GM21447 (cell line): ENCODE measurements at regions not wholly inside any gene's neighbourhood (a gene's known extent, or its start where the extent isn't known, plus 50 kb on each side); places are given as distances from the start of the nearest gene placed in this dataset.
"Not testable (repeated sequence)": the region's sequence is repeated elsewhere in the genome, so short reads cannot be mapped to it uniquely, and the experiment has no call there.

ENCODE experiments used
- ATAC-seq: cut with Tn5 transposase; IDR thresholded peaks from one replicate; pipeline ENCODE4 v1.9.1; 2021; ENCODE audit not compliant: unreplicated experiment

DNA sequence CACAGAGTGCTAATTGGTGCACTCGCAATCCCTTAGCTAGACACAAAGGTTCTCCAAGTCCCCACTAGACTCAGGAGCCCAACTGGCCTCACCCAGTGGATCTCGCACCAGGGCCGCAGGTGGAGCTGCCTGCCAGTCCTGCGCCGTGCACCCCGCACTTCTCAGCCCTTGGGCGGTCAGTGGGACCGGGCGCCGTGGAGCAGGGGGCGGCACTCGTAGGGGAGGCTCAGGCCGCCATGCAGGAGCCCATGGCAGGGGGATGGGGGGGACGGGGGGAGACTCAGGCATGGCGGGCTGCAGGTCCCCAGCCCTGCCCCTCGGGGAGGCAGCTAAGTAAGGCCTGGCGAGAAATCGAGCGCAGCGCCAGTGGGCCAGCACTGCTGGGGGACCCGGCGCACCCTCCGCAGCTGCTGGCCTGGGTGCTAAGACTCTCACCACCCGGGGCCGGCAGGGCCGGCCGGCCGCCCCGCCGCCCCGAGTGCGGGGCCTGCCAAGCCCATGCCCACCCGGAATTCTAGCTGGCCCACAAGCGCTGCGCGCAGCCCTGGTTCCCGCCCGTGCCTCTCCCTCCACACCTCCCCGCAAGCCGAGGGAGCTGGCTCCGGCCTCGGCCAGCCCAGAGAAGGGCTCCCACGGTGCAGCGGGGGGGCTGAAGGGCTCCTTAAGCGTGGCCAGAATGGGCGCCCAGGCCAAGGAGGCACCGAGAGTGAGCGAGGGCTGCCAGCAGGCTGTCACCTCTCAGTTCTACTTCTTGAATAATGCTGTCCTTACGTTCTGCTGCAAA, 258.2 kb downstream of the GALC start:
- not testable (repeated sequence) for ATAC-seq

DNA sequence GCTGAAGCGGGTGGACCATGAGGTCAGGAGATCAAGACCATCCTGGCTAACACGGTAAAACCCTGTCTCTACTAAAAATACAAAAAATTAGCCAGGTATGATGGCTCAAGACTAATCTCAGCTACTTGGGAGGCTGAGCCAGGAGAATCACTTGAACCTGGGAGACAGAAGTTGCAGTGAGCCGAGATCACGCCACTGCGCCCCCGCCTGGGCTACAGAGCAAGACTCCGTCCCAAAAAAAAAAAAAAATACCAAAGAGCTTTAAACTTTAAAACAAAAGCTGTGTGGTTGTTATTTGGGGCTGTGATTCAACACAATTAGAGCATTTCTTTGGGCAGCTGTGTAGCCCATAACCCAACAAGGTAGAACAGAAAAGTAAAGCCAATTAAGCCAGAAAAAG, 259.9 kb downstream of the GALC start:
- not testable (repeated sequence) for ATAC-seq

DNA sequence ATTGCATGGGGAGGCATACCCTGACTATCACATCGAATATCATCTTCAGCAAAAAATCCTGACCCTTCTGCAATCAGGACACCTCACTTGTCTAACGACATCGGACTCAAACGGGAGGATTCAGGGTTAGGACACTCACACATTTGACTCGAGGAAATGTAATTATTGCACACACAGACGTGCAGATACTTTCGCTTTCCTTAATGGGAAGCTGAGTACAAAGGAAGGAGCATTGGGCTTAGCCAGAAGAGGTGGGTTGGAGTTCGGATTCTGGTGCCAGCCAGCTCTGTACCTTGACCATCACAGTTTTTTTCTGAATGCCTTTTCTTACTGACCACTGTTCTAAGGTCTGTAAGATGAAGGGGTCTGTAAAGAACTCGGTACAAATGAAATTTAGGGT, 260.4 kb downstream of the GALC start:
- no peak for ATAC-seq

DNA sequence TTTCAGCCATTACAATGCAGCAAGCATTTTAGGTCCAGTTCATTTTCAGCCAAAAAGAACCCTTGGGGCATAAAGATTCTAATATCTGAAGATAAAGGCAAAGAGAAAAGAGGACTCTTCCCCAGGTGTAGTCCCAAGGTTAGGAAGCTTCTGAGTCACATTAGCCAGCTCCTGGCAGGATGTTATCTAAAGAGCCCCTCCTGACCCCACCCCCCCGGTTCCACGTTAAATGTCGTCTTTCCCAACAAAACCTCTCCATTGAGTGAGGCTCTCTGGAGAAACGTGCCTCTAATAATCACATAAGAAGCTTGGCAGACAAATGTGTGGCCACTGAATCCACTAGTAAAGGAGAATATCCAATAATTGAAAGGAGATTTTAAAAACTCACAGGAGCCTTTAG, 267.7 kb downstream of the GALC start:
- ATAC-seq: no peak

DNA sequence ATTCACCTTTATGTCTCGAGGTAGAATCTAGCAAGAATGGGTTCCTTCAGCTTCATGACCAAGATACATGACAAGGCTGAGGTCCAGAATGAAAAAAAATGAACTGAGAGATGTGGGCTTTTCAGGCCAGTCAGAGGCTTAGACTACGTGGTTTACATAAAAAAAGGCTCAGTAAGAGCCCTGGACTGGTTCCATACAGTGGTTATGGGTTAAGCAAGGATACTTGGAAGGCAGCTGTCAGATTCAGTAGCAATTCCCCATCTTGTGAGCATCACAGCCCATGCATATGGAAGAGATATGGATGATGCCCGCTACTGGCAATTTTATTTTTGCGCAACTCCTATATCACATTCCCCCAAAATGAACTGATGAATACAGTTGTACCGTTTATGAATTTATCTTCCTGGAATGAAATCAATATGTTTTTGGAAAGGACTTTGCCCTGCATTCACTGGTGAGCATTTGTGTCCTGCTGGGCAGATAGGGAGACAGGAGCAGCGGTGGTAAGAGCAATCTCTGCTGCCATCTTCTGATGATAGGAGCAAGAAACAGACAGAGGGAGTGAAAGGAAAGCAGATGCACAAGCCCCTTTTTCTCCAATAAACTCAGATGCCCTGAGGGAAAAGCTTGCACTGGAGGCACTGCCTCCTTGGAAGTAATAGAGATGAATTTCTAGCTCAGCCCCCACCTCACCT, 280.4 kb downstream of the GALC start:
- no peak for ATAC-seq

DNA sequence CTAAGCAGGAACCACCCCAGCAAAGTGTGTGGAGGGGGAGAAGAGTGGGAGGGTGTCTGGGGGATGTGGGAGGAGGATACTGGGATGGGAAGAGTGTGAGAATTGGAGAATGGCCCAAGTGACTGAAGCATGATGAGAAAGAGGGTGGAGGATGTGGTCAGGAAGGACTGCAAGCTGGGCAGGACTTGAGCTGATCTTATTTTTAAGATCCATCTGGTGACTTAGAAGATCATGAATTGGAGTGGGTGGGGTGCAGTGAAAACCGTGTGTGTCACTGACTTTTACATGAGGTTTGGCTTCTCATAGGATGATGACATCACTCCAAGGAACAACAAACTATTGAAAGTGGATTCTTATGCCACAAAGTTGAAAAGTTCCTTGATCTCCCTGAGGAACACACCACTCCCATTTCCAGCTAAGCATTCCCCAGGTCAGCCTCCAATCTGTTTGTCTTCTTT, 287.5 kb downstream of the GALC start:
- no peak for ATAC-seq

DNA sequence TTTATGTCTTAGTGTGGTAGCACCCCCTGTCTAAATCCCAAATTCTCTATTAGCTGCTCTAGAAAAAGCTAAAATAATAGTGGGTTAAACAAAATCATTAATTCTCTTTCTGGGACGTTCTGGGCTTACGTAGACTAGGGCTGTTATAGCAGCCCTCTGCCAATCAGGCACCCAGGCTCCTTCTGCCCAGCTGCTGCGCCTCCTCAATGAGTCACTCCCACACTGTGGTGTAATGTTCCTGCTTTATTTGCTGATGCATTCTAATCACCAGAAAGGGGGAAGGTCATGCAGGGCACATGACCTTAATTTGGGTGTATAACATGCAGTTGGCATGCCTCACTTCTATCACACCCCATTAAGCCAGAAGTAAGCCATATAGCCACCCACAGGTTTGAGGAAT, 294.5 kb downstream of the GALC start:
- ATAC-seq: no peak

DNA sequence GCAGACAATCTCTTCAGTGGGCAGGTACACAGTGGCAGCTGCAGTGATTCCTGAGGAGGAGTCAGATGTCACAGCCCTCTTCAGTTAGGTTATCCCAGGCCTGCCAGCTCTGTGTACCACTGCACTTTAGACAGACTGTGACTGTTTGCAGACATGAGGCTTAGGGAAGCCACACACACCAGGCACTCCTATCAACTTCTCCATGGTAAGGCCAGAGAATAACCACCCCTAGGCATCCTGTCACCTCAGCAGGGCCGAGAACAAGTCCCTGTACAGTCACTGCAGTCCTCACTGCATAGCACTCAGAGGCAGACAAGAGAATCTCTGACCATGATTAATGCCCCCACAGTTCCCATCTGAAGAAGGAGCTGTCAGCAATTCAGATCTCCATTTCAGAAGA, 296.5 kb downstream of the GALC start:
- ATAC-seq: no peak

DNA sequence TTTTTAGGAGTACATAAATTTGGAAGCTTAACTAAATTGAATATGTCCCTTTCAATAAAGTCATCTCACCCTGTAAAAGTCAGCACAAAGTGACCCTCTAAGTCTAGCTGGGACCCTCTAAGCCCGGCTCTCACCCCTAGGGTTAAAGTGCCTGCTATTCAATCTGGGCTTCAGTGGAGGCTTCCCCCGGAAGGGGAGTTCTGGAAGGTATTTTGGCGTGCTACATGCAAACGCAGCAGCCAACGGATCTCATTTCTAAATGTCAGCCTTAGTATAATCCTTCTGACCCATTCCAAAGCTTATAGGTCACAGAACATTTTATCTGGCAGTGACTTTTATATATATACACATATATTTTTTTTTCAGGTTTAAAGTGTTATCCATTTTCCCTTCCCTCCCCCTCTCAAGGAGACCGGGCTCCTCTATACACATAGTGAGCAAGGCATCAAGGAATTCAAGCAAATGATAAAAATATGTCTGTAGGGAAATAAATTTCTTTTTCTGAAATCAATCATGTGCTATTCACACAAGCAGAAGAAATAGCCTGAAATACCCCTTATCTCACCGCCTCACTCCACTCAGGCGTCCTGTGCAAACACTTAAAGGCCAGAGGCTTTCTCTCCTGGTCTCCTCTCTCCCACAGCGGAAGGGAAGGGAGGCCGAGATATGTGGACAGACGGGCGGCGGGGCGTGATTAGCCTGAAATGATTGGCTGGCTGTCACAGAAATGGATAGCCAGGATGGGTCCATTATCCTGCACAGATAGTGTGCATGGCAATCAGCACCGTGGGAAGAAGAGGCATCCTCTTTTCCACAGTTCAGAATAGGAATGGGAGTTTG, 301.7 kb downstream of the GALC start:
- ATAC-seq: no peak

DNA sequence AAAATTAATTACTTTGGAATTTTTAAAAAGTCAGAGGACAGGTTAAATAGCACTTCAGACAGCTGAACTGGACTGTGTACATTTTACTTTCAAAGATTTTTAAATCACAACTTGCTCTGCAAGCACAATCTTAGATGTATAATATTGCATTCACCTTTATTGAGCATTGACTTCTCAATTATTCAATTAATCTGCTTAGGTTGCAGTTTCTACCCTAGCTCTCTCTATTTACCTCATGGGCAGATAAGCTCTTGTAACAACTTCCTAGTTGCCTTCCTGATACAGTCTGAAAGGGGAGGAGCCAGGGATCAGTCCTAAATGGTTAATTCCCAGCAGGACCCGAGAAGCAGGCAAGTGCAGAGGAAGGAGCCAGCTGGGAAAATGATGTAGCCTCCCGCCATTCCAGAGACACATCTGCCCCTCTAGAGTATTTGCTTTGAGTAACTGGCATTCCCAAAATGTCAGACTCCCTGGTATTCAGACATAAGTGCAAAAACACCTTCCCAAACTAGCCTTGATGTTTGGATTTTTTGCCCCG, 302.8 kb downstream of the GALC start:
- ATAC-seq: no peak

DNA sequence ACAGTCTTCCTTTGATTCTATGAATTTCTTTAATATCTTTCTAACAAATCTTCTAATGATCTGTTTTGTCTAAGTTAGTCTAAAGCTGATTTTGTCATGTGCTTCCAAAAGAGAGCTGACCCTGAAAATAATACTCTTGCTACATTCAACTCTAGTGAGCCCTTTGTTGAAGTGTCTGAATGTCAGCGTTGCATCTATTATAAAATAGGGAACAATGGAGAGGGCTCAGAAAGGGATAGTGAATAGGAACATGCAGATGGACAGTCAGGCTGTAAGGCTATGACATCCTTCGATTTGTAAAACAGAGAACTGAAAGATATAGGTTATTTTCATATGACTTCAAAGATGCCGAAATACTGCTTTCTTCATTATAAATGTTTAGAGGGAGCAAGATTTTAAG, 304.5 kb downstream of the GALC start:
- ATAC-seq: no peak

DNA sequence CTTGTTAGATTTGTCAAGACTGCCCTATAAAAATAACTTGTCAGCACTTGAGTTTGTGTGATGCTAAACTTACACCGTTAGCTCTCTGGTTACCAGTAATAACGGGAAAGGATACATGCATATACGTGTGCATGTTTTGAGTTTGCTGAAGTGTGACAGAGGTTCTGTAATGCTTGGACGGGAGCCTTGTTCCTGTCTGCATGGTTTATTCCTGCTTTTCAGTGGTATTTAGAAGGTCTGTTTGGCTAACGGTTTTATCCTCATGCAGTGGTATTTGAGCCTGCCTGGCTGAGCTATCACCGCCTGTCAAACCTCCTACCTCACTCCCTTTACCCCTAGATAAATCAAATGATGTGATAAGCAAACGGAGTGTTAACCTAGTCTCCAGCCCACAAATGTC, 305.6 kb downstream of the GALC start:
- no peak for ATAC-seq

DNA sequence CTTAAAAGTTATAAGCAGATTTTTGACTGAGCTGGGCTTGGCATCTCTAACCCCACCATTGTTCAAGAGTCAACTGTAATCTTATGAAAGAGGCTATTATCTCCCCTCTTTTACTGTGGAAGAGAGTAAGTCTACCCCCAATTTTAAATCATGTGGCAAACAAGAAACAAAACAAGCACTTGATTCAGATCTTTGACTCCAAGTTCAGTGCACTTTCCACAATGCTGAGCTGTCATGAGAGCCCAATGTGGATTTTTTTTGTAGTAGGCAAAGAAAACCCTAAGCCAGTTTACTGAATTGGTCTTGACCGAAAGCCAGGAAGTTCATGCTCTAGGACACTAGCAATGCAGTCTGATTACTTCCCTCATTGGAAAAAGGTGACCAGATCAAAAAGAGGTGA, 306.2 kb downstream of the GALC start:
- ATAC-seq: no peak

DNA sequence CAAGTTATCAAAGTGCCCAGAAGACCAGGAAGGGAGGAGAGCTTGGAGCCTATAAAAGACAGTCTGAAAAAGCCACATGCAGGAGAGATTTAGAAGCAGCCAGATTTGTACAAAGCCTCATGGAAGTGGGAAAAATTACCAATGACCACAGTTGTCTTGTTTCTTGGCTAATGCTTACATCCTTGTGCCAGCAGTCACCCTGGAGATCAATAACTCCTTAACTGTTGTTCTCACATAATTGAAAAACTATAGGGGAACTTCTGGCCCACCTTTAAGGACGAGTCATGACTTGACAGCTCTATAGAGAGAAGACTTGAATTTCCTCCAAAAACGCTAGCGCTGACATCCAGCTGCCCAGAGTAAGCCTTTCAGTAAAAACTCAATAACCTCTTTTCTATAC, 313.1 kb downstream of the GALC start:
- no peak for ATAC-seq

DNA sequence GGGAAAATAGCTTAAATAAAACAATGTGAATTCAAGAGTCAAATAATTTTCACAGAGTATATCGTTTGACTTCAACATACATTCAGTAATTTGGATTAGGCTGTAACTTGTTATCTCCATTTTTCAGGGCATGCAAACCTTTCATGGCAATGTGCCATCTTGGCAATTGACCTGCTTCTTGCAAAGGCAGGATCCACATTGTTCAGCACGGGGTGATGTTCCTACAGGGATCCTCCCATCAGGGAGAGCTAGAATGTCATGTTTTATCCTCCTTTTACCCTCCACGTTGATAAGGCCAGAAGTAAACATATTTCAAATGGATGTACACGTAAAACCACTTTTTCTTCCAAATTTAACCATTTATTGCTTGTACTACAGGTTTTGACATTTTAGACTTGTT, 314.4 kb downstream of the GALC start:
- no peak for ATAC-seq

DNA sequence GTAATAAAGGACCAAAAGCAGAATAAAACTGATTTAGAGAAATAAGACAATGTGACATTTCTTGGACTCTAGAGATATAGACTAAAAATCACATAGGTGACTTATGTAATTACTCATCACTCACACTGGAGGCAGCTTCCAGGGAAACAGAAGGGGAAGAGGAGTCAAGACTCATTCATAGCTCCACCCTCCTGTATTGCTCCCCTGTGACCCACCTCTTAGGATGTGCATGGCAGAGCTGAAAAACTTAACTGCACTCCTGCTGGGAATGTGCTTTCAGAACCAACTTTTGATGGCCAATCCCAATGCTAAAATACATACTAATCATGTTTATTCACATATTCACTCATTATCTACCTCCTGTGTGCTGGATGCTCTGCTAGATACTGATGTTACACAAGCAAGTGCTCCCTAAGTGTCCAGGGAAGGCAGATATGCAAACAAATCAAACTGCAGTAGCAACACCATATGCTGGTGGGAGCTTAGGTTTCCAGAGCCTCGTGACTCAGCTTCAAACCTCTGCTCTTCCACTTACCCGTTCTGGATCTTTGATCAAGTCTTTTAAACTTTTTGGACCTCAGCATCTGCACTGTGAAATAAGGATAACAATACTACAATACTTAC, 316.1 kb downstream of the GALC start:
- ATAC-seq: no peak

DNA sequence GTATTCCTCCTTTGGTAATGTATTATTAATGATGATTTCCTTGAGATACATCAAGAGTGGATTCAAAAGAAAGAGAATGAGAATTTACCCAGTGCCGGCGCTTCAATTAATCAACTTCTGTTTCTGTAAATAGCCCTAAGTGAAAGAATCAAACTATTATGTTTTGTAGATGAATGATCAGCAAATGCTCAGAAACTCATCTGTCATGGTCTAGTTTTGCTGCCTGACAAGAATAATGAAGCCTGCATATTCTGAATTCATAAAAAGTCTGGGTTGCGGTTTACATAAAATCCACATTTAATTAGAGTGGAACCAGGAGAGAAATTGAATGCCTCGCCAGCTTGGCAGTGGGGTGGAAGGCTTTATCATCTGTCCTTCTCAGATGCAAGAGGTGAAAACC, 325.3 kb downstream of the GALC start:
- no peak for ATAC-seq

DNA sequence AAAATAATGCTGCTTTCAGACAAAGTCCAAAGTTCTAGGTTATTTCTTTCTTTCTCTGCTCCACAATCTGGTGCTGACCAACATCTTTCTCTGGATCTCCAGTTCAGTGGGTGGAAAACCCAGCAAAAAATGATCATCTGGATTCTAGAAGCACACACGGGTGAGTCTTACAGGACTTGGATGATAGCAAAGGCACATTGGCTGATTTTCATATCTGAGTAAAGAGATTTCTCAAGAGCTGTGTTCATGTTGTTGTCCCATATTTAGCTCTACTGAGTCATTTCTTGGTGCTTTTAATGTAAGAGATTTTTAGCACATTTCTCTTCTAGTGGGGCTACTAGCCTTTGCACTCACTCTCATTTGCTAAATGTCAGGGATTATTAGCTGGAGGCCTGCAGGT, 336.7 kb downstream of the GALC start:
- ATAC-seq: no peak

DNA sequence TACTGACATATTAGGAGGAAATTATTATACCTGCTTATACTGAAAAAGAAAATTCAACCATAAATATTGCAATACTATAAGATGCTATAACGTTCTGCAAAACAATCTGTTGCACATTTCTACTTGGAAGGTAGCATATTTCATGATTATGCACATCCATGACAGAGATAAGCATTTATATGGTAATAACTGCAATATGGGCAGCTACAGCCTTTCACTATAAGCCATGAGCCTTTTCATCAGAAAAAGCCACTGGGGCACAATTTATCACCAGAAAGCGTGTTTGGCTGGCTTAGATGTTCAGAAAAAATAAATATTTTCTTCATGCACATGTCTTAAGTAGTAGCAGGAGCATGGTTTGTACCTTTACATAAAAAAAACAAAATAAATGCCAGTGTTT, 340.7 kb downstream of the GALC start:
- ATAC-seq: no peak

DNA sequence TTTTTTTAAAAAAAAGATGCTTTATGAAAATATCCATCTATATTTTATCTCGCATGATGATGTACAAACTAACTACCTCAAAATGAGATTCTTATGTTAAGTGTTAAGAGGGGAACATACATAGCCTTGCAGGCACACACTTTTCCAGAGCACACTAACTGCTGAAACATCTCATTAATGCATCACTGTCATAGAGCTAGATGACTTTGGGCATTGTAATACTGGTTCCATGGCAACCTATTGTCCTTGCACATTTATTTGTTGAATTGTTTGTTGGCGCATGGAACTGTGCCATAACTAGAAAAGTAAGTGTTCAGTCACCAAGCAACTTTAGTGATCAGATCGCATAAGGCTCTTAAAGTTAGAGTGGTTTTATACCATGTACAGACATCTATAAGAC, 348.3 kb downstream of the GALC start:
- ATAC-seq: no peak

DNA sequence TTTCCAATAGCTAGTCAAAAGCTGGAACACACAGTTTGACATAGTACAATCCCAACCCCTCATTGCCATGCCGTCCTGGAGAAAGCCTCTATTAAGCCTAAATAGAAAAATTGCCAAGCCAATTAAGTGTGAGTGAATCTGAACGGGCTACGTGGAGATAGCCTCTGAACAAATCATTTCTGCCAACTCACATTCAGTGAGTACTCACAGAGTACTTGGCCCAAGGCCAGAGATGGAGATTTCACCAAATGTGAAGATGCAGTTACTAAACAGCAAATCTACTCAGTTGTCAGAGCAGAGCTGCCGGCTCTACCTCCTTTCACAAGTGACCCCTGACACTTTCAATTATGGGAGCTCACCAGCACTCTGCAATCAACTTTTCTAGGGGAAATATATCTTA, 350.0 kb downstream of the GALC start:
- ATAC-seq: no peak
